GM10266 (cell line): ENCODE measurements at regions not wholly inside any gene's neighbourhood (a gene's known extent, or its start where the extent isn't known, plus 50 kb on each side); places are given as distances from the start of the nearest gene placed in this dataset.

Source experiments
- DNase-seq: peaks from one replicate; pipeline ENCODE4 v3.0.0; 2012; ENCODE audit errors: extremely low spot score
- TF ChIP-seq, protein P1 (sequence below): IDR thresholded peaks from 2 replicates; pipeline ENCODE4 v1.5.1; 2012; ENCODE audit warnings: mild to moderate bottlenecking, low read depth; ENCODE audit not compliant: control insufficient read depth, insufficient read depth; ENCODE audit errors: missing control alignments

DNA sequence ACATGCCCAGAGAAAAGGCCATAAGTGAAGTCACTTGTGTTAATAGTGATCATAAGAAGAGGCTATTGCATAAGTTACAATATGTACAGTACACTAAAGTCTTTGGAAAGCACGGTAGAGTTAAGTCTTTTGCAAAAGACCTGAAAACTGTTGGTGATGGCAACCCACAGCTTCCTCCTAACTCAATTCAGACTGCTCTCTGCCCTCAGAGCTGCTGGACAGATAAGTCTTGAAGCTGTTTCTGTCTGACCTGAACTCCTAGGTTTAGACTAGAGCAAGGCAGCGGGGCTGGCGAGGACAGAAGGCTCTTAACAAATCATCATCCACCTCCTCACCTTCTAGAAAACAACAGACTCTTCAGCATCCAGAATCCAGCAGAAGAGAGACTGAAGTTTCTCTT is 125.4 kb downstream of the CD24 start:
- DNase-seq = no peak
- TF ChIP-seq, protein P1, sequence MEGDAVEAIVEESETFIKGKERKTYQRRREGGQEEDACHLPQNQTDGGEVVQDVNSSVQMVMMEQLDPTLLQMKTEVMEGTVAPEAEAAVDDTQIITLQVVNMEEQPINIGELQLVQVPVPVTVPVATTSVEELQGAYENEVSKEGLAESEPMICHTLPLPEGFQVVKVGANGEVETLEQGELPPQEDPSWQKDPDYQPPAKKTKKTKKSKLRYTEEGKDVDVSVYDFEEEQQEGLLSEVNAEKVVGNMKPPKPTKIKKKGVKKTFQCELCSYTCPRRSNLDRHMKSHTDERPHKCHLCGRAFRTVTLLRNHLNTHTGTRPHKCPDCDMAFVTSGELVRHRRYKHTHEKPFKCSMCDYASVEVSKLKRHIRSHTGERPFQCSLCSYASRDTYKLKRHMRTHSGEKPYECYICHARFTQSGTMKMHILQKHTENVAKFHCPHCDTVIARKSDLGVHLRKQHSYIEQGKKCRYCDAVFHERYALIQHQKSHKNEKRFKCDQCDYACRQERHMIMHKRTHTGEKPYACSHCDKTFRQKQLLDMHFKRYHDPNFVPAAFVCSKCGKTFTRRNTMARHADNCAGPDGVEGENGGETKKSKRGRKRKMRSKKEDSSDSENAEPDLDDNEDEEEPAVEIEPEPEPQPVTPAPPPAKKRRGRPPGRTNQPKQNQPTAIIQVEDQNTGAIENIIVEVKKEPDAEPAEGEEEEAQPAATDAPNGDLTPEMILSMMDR = no peak

DNA sequence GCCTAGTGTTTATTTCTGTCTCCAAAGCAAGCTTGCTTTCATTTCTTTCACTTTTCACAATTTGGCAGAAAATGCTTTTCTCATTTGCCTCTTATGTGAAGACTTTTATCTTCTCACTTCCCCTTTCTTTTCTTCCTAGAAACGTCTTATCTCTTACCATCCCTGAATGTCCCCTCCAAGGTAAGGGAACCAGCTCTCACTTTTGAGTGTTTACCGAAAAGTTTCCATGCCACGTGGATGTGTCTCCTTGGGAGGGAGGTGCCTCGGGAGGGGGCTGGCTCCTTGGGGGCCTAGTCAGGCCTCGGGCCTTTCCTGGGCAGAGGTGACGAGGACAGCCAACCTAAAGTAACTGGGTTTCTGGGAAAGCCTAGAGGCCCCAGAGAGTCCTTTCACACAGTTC is 127.4 kb downstream of the CD24 start:
- peak; percentile 28 for DNase-seq
- TF ChIP-seq, protein P1 = no peak

DNA sequence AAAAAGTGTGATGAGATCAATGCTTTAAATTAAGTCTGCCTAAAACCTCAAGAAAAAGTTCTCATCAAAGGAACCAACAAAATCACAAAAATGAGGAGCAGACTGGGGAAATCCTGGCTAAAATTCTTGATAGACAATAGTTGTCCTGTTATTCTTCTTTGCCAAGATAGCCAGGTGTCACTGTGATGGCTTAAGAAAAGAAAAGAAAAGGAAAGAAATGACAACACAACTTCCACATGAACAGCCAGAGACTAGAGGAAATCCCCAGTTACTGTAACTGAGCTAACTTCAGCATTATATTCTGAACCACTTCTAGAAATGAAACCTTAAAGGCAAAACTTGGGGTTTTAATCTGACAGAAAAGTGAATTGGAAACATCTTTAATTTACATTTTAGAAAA is 129.6 kb downstream of the CD24 start:
- DNase-seq = peak; percentile 53
- TF ChIP-seq, protein P1 = no peak

DNA sequence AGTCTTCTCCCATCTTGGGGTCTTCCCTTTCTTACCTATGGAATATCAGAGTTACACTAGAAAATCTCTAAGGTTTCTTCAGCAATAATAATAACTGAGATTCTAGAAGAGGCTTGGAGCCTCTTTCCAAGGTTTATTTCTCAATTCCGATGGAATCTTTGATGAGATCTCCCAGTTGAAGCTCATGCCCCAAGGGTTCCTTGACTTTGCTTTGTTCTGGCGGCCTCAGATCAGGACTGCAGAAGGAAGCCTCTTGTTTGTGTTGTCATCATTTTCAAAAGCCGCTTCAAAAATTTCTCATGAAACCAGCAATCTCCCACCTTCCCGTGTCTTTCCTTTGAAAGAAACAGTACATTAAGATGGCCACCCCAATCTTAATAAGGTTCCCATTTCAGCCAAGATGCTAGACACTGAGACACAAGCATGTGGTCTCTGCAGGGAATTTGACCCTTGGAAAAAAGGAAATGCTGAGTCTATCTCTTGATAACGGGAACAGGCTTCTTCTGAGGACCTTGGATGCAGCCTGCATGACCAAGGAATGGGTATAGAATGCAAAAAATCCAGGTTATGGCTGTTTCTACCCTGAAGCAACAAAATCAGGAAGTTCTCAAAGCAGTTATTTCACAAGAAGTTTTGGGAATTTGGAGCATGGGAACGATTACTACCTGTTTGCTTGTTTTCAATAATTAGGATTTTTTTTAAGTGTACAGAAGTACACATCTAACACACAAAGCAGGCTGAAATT is 141.6 kb downstream of the CD24 start:
- DNase-seq = no peak
- TF ChIP-seq, protein P1 = no peak

DNA sequence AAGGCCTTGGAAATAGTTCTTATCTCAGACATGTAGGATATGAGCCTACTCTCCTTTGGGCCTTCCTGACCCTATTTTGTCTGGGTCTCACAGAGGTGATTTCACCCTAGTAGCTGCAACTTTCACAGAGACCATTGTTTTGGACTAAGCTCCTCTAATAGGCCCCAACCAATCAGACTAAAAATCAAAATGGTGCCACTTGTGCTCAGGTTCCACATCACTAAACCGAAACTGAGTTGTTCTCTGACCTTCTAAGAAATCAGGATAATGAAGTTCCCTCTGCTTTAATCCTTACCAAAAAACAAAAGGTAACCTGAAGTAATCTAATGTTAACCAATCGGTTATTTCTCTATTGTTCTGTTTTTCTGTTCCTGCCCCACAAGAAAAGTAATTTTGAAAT is 143.6 kb downstream of the CD24 start:
- DNase-seq = no peak
- TF ChIP-seq, protein P1 = no peak

DNA sequence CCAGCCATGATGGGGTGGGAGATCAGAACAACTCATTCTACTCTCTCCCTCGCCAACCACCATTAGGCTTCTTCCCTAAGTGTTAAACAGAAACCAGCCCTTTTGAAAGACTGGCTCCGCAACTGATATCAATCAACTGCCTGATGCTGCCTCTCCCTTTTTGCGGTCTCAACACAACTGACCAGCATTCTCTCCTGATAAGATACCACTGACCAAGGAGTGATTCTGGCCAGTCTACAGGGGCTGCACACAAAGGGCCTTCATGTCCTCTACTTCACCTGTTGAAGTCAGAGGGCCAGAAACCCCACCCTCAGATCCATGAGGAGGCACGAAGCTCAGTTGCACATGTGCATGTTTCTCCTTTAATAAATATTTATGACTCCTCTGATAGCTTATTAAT is 145.1 kb downstream of the CD24 start:
- TF ChIP-seq, protein P1 = no peak
- DNase-seq = no peak

DNA sequence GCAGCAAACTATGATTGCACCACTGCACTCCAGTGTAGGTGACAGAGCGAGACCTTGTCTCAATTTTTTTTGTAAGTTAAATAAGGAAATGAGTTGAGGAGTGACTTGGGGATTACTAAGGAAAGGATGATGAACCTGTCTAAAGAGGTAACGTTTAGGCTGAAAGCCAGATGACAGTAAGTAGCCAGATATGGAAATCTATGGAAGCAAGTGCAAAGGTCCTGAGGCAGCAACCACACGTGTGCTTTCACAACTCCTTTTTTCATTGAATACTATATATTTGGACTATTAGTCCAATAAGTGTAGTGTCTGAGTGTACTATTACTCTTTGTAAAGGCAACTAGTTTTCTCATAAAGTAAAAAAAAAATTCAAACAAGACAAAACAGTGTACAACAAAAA is 147.4 kb downstream of the CD24 start:
- TF ChIP-seq, protein P1 = no peak
- DNase-seq = no peak
